ENCODE measurements at regions not wholly inside any gene's neighbourhood (a gene's known extent, or its start where the extent isn't known, plus 50 kb on each side); places are given as distances from the start of the nearest gene placed in this dataset.

DNA sequence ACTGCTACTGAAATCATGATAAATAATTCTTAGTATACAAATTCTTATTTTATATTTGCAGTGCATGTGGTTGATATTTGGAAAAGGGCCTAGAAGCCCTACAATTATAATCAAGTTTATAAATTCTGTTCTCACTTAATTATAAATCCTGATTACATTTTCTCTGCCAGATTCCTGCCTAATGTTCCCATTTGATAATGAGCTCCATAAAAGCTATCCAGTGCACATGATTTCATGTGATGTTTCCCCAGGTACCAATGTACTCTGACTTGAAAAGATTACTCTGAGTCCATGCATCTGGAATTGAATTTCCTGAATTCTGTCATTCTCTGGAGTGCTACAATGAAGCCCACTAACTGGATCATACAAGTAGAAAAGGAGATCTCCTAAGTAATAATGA lies 292.2 kb downstream of the FRK start:
- ChIA-PET POLR2A (ENCODE audit: low non-redundant PET) (no interaction called here), CTCF (no interaction called here)
- DNase-seq (ENCODE audit: low spot score), result no peak
- no peaks in the 10 kb centered on the region for H3K36me3 ChIP-seq (ENCODE audit: insufficient read depth, low read length, poor library complexity, severe bottlenecking)
- H3K27ac ChIP-seq (ENCODE audit: low read depth, low read length, poor library complexity, severe bottlenecking), result no peak overlapping the region
- no peak for TF ChIP-seq EZH2 (IDR thresholded peaks at IDR 0.05; ENCODE audit: borderline replicate concordance, low read depth, low read length, poor library complexity, severe bottlenecking)
- TF ChIP-seq, protein P1, sequence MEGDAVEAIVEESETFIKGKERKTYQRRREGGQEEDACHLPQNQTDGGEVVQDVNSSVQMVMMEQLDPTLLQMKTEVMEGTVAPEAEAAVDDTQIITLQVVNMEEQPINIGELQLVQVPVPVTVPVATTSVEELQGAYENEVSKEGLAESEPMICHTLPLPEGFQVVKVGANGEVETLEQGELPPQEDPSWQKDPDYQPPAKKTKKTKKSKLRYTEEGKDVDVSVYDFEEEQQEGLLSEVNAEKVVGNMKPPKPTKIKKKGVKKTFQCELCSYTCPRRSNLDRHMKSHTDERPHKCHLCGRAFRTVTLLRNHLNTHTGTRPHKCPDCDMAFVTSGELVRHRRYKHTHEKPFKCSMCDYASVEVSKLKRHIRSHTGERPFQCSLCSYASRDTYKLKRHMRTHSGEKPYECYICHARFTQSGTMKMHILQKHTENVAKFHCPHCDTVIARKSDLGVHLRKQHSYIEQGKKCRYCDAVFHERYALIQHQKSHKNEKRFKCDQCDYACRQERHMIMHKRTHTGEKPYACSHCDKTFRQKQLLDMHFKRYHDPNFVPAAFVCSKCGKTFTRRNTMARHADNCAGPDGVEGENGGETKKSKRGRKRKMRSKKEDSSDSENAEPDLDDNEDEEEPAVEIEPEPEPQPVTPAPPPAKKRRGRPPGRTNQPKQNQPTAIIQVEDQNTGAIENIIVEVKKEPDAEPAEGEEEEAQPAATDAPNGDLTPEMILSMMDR (conservative IDR thresholded peaks at IDR 0.05; ENCODE audit: low read depth, low read length), result no peak
- intact Hi-C loops (cut with micrococcal nuclease; ENCODE audit: unreplicated experiment), result no loop called here
- H3K27me3 ChIP-seq (replicated peaks; ENCODE audit: insufficient read depth, low read depth, low read length, poor library complexity), result no peaks in the 10 kb centered on the region
- H3K9me3 ChIP-seq (ENCODE audit: low read depth, low read length, poor library complexity, severe bottlenecking), result no peaks in the 10 kb centered on the region
- H3K4me1 ChIP-seq (ENCODE audit: insufficient read depth, low read length, poor library complexity, severe bottlenecking), result no peaks in the 10 kb centered on the region
- no TSS peak for BruUV-seq (replicated peaks)
- H3K4me3 ChIP-seq (ENCODE audit: low read depth, low read length, poor library complexity, severe bottlenecking), result no peak overlapping the region

DNA sequence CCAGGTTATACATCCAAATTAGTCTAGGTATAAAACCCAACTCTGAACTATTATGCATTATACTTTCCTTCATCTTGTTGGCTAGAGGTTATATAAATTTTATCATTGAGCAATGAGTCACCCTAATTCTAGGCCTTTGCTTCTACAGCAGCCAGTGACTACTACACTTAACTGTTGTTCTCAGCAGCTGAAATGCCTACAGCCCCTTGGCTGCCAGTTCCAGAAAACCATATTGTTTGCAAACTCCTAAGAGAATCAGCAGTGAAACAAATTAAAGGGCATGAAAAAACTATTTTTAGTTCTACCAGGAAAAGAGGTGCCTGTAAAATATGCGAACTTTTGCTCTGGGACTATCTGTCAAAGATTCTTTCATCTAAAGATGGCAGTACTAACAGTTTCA lies 292.8 kb downstream of the FRK start:
- Histone ChIP-seq H3K36me3 (ENCODE audit: insufficient read depth, low read length, poor library complexity, severe bottlenecking) (no peaks in the 10 kb centered on the region), H3K4me1 (ENCODE audit: insufficient read depth, low read length, poor library complexity, severe bottlenecking) (no peaks in the 10 kb centered on the region), H3K27me3 (replicated peaks; ENCODE audit: insufficient read depth, low read depth, low read length, poor library complexity) (no peaks in the 10 kb centered on the region), H3K27ac (ENCODE audit: low read depth, low read length, poor library complexity, severe bottlenecking) (no peak overlapping the region), H3K4me3 (ENCODE audit: low read depth, low read length, poor library complexity, severe bottlenecking) (no peak overlapping the region), H3K9me3 (ENCODE audit: low read depth, low read length, poor library complexity, severe bottlenecking) (no peaks in the 10 kb centered on the region)
- DNase-seq (ENCODE audit: low spot score), result no peak
- ChIA-PET POLR2A (ENCODE audit: low non-redundant PET) (no interaction called here), CTCF (no interaction called here)
- intact Hi-C loops (cut with micrococcal nuclease; ENCODE audit: unreplicated experiment), result no loop called here
- TF ChIP-seq EZH2 (IDR thresholded peaks at IDR 0.05; ENCODE audit: borderline replicate concordance, low read depth, low read length, poor library complexity, severe bottlenecking), result no peak
- TF ChIP-seq, protein P1 (conservative IDR thresholded peaks at IDR 0.05; ENCODE audit: low read depth, low read length), result no peak
- no TSS peak for BruUV-seq (replicated peaks)

DNA sequence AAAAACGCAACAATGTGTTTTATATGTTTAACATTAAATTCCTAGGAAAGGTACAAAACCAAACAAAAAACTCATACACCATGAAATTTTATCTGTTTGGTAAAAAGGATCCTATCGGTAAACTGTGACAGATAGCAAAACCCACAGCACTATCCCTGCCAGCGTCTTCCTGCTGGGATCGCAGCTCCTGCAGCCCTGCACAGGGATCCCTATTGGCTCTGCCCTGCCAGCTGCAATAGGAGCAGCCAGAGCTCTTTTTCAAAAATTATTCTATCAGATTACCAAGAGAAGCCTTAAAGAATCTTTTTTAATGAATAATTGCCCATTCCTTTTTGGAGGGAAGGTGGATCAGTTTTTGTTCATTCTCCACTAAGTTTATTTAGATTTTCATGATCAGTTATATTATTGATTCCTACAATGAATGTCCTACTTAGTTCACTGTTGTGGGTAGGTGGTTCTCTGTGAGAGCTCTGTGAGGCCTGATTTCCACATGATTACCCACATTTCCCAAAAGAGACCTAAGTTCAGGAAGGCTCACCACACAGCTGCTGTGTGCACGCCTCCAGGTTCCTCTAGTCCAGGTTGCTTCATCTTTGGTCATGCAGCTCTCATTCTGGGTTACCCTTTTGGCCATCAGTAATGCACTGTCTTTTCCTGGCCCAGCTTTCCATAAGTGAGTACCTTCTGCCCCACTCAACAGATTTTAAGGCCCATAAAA lies 293.8 kb downstream of the FRK start:
- Histone ChIP-seq H3K4me1 (ENCODE audit: insufficient read depth, low read length, poor library complexity, severe bottlenecking) (no peaks in the 10 kb centered on the region), H3K9me3 (ENCODE audit: low read depth, low read length, poor library complexity, severe bottlenecking) (no peaks in the 10 kb centered on the region), H3K27me3 (replicated peaks; ENCODE audit: insufficient read depth, low read depth, low read length, poor library complexity) (no peaks in the 10 kb centered on the region), H3K4me3 (ENCODE audit: low read depth, low read length, poor library complexity, severe bottlenecking) (no peak overlapping the region), H3K27ac (ENCODE audit: low read depth, low read length, poor library complexity, severe bottlenecking) (no peak overlapping the region), H3K36me3 (ENCODE audit: insufficient read depth, low read length, poor library complexity, severe bottlenecking) (no peaks in the 10 kb centered on the region)
- BruUV-seq (replicated peaks), result no TSS peak
- CTCF ChIA-PET, result no interaction called here
- no peak for DNase-seq (ENCODE audit: low spot score)
- POLR2A ChIA-PET (ENCODE audit: low non-redundant PET), result no interaction called here
- intact Hi-C loops (cut with micrococcal nuclease; ENCODE audit: unreplicated experiment), result no loop called here
- TF ChIP-seq, protein P1 (conservative IDR thresholded peaks at IDR 0.05; ENCODE audit: low read depth, low read length), result no peak
- TF ChIP-seq EZH2 (IDR thresholded peaks at IDR 0.05; ENCODE audit: borderline replicate concordance, low read depth, low read length, poor library complexity, severe bottlenecking), result no peak

All from A673 (cell line).